HL-60 (cell line): ENCODE measurements at regions not wholly inside any gene's neighbourhood (a gene's known extent, or its start where the extent isn't known, plus 50 kb on each side); places are given as distances from the start of the nearest gene placed in this dataset.

Source experiments
- DNase-seq, 2 experiments: peaks; one replicate each; pipeline ENCODE4 v3.0.0-alpha.2; 2010 to 2020; ENCODE audit warnings: low read depth in 1 of 2, low spot score in 1 of 2
- H3K27ac ChIP-seq: fragments of 250-450 bp; sonication (Bioruptor Pico); replicated peaks from 2 replicates; pipeline ENCODE4 v1.5.1; 2020; ENCODE audit warnings: mild to moderate bottlenecking, moderate library complexity
- H3K27me3 ChIP-seq: fragments of 250-450 bp; sonication (Bioruptor Pico); 2 replicates; pipeline ENCODE4 v1.5.1; 2021; ENCODE audit warnings: mild to moderate bottlenecking, moderate library complexity; ENCODE audit not compliant: insufficient read depth, poor library complexity, severe bottlenecking
- H3K4me3 ChIP-seq: replicated peaks from 2 replicates; pipeline ENCODE4 v1.5.1; 2011; ENCODE audit warnings: mild to moderate bottlenecking, control low read depth, low read length; ENCODE audit not compliant: insufficient read depth
- CTCF ChIP-seq: IDR thresholded peaks from one replicate; pipeline ENCODE4 v1.5.1; 2011; ENCODE audit warnings: low read length, control low read depth, inconsistent platforms; ENCODE audit not compliant: insufficient read depth
- GABPA ChIP-seq: IDR thresholded peaks from 2 replicates; pipeline ENCODE4 v1.6.1; 2012; ENCODE audit warnings: low read depth
- POLR2AphosphoS5 ChIP-seq: IDR thresholded peaks from 2 replicates; pipeline ENCODE4 v1.6.1; 2012; ENCODE audit warnings: low read depth
- SPI1 ChIP-seq: IDR thresholded peaks from 2 replicates; pipeline ENCODE4 v1.6.1; 2012; ENCODE audit warnings: low read depth, mild to moderate bottlenecking, borderline replicate concordance
- TF ChIP-seq, protein P1 (sequence below): IDR thresholded peaks from 2 replicates; pipeline ENCODE4 v1.6.1; 2012; ENCODE audit warnings: low read depth; ENCODE audit not compliant: insufficient replicate concordance

- TF ChIP-seq, protein P1, sequence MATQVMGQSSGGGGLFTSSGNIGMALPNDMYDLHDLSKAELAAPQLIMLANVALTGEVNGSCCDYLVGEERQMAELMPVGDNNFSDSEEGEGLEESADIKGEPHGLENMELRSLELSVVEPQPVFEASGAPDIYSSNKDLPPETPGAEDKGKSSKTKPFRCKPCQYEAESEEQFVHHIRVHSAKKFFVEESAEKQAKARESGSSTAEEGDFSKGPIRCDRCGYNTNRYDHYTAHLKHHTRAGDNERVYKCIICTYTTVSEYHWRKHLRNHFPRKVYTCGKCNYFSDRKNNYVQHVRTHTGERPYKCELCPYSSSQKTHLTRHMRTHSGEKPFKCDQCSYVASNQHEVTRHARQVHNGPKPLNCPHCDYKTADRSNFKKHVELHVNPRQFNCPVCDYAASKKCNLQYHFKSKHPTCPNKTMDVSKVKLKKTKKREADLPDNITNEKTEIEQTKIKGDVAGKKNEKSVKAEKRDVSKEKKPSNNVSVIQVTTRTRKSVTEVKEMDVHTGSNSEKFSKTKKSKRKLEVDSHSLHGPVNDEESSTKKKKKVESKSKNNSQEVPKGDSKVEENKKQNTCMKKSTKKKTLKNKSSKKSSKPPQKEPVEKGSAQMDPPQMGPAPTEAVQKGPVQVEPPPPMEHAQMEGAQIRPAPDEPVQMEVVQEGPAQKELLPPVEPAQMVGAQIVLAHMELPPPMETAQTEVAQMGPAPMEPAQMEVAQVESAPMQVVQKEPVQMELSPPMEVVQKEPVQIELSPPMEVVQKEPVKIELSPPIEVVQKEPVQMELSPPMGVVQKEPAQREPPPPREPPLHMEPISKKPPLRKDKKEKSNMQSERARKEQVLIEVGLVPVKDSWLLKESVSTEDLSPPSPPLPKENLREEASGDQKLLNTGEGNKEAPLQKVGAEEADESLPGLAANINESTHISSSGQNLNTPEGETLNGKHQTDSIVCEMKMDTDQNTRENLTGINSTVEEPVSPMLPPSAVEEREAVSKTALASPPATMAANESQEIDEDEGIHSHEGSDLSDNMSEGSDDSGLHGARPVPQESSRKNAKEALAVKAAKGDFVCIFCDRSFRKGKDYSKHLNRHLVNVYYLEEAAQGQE: no peak
- TF ChIP-seq GABPA (no peak), POLR2AphosphoS5 (no peak), CTCF (no peak), SPI1 (no peak)
Measured at GRCh38 chr13:32849369-32849768, 166.9 kb upstream of the KL start.

DNA sequence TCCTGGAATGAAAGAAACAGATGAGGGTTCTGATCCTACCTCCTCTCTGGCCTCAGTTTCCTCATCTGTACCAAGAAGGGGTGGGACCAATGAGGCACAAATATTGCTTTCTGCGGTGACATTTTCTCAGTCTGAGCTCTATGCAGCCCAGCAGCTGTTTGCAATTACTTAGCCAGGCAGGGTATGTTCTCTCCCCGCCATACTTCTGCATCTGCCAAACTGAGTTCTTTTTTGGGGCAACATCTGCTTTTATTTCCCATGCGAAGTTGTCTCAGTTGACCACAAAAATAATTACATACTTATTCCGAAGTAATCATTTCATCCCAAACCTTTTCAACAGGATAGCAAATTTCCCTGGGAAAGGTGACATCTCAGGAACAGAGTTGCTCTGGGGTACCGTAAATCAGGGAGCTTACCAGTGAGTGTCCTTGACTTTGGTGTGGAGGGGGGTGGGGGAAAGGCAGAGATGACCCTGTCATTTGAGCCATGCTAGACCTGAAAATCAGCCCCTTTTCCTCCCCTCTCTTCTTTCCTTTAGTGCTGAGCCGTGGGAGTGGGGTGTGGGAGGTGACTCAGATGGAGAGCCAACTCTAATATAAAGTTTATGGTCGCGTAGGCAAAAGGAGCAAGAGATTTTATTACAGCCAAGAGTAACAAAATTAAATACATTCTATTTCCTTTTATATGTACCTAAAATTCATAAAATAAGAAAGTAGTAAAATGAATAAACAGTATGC is 165.7 kb upstream of the KL start:
- no peak overlapping the region for H3K4me3 ChIP-seq
- H3K27me3 ChIP-seq: no peaks in the 10 kb centered on the region
- no peak for TF ChIP-seq SPI1
- no peak overlapping the region for H3K27ac ChIP-seq
- no peak for DNase-seq

More at GRCh38 chr13:32849369-32849768, 166.9 kb upstream of the KL start:
- no peak overlapping the region for H3K4me3 ChIP-seq
- no peak overlapping the region for H3K27ac ChIP-seq
- no peaks in the 10 kb centered on the region for H3K27me3 ChIP-seq
- DNase-seq: no peak

DNA sequence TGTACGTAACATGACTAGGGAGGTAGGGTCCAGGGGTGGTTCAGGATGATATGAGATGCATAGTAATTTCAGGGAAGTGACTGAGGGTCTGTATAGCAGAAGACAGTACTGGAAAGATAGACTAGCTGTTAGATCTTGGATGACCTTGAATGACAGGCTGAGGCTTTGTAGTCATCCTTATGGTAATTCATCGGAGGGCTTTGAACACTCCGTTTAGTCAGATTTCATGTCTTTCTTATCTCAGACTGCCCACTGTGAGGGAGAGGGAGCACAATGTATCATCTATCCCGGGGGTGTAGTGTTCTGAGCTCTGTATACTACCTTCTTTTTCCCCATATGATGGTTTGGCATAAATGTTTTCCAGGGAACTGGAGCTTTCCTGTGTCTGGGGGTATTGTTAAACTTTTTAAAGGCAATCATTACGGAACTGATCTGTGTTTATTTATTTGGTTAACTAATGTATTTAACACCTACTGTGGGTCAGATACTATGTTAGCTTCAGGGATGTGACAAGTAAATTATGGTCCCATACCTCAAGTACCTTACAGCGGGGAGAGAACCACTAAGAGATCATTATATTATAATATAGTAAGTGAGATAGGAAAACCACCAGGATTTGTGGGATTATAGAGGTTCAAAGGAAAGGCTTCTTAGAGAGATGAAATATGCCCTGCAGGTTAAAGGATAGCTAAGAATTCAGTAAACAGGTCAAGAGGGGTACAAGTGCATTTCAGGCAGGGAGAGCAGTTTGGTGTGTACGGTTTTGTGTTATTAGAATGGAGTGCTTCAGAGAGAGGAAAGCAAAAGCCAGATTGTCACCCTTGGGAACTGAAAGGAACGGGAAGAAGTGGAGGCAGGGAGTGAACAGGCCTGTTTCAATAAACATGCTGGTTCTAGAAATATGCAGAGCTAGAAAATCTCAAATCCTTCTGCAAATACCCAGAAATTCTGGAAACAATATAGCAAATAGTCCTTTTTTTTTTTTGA is 164.8 kb upstream of the KL start:
- TF ChIP-seq CTCF (no peak), POLR2AphosphoS5 (no peak)
- TF ChIP-seq, protein P1: no peak
- H3K27ac ChIP-seq: no peak overlapping the region
- no peak overlapping the region for H3K4me3 ChIP-seq
- no peak for DNase-seq
- H3K27me3 ChIP-seq: no peaks in the 10 kb centered on the region

GRCh38 chr13:32852526-32852925 is 163.7 kb upstream of the KL start:
- no peak for TF ChIP-seq POLR2AphosphoS5
- no peak for TF ChIP-seq SPI1
- TF ChIP-seq, protein P1: no peak
- no peak for TF ChIP-seq GABPA
- no peak for TF ChIP-seq CTCF
- DNase-seq: no peak
- H3K27me3 ChIP-seq: no peaks in the 10 kb centered on the region
- H3K4me3 ChIP-seq: no peak overlapping the region
- no peak overlapping the region for H3K27ac ChIP-seq
